GM19023 (cell line): ENCODE measurements at regions not wholly inside any gene's neighbourhood (a gene's known extent, or its start where the extent isn't known, plus 50 kb on each side); places are given as distances from the start of the nearest gene placed in this dataset.

Source experiments
- ATAC-seq: cut with Tn5 transposase; IDR thresholded peaks from one replicate; pipeline ENCODE4 v1.9.1; 2021; ENCODE audit warnings: mild to moderate bottlenecking, moderate library complexity; ENCODE audit not compliant: unreplicated experiment

- no peak for ATAC-seq
Observed at GRCh38 chr17:12522336-12522735, 143.4 kb upstream of the MYOCD start.

DNA sequence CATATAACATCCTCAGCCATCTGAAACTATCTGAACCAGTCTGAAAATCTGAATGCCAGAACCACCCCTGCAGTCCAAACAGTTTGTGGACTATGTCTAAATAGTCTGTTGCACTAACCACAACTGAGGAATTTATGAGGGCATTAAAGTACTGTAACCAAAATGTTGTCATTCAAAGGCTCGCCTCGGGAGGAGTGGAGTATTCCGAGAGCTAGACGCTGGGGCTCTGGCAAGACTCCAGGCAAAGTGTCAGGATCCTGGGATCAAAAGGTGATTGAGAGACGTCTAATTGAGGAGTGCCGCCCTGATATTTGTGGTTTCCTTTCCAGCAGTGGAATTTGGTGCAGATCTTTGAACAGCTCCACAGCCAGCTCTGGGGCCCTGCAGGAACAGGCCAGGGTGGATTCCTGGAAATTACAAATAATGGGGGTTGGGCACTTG lies 142.9 kb upstream of the MYOCD start:
- ATAC-seq = no peak

DNA sequence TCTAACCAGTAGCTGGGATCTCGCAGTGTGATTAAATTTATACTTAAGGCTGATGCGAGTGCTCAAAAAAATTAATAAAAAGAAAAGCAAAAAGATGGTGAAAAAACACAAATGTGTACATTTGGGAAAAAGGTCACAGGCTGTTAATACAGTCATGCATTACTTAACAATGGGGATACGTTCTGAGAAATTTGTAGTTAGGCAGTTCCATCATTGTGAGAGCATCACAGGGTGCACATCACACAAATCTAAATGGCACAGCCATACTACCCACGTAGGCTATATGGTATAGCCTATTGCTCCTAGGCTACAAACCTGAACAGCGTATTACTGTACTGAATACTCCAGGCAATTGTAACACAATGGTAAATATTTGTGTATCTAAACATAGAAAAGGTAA lies 142.4 kb upstream of the MYOCD start:
- no peak for ATAC-seq

DNA sequence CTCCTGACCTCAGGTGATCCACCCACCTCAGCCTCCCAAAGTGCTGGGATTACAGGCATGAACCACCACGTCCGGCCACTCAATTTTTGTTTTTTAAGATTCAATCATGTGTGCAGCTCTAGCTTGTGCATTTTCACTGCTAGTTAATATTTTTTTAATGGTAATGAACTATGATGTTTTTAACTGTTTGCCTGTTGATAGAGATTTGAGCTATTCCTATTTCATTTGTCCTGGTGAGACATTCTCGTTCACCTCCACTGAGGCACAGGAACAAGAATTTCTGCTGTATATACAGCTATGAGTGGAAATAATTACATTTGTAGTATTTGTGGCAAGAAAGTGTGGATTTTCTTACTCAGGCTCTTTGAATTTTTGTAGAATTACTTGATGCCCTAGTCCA lies 137.7 kb upstream of the MYOCD start:
- no peak for ATAC-seq

GRCh38 chr17:12530161-12530560 lies 135.5 kb upstream of the MYOCD start:
- ATAC-seq = no peak

- no peak for ATAC-seq
Observed at GRCh38 chr17:12536021-12536420, 129.7 kb upstream of the MYOCD start.

DNA sequence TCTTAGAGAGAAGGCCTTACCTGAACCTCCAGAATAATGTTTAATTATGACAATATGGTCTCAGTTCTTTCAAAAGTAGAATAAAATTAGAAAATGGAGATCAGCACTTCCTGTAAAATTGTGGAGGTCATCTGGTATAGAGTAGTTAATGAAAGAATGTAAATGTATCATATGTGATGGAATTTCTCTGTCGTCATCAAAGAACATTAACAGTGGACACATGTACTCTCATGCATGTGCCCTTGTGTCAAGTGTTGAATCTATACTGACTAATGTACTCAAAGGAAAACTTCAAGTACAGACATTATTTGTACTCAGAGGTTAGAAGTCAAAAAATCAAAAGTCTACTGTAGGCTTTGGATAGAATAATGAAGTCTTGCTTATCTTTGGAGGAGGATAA lies 129.2 kb upstream of the MYOCD start:
- ATAC-seq = no peak

DNA sequence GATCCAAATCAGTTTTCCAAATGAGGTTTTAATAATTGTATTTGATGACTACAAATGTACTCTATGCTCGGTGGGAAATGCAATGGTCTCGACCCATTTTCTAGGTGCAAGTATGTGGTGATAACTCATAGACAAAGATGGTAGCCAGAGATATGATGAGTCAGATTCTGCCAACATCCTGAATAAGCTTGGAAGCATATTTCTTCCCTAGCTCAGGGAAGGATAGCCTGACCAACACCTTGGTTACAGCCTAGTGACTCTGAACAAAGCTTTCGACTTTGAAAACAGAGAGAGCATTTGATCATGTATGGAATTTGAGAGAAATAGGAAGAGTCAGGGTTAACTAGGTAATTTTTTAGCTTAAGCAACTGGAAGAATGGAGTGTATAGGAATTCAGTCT lies 128.3 kb upstream of the MYOCD start:
- ATAC-seq = no peak

- no peak for ATAC-seq
Observed at GRCh38 chr17:12538003-12538402, 127.7 kb upstream of the MYOCD start.

DNA sequence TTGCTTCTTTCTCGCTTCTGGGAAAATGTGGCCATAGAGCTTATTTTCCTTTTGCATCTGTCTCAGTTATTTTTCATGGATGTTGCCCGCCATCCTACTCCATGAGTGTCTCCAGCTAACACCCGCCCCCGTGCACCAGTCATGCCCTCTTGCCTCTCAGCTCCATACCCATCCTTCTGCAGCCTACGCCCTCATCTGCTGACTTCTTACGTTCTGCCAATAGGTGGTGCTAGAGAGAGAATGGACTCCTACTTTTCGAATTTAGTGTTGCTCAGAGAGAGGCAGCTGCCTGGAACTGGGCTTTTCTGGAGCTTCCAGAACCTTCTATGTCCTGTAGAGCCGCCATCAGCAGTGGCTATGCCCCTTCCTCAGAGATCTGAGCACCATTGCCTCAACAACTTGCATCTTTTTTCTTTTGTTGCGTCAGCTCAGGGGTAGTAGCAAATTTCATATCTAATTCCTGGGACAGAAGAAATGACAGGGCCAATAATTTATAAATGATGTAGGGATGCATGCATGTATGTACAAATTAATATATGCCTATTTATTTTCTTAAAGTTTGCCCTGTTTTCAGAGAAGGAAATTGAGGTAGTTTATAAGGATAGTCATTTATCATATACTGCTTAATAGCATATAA lies 119.7 kb upstream of the MYOCD start:
- ATAC-seq = no peak

DNA sequence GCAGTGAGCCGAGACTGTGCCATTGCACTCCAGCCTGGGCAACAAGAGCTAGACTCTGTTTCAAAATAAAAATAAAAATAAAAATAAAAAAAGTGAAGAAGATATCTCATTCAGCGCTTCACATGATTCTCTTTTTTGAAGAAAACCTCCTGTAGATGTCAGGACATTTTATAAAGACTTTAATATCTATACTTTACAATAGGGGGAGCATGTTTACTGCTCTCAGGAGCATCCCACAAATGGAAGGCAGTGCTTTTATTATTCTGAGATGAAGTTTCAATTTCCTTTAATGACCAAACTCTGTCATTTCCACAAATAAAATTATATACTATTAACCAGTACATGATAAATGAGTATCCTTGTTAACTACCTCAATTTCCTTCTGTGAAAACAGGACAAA lies 118.7 kb upstream of the MYOCD start:
- no peak for ATAC-seq

GRCh38 chr17:12547831-12548230 lies 117.9 kb upstream of the MYOCD start:
- ATAC-seq = no peak

- ATAC-seq = no peak
Observed at GRCh38 chr17:12548558-12548957, 117.1 kb upstream of the MYOCD start.

DNA sequence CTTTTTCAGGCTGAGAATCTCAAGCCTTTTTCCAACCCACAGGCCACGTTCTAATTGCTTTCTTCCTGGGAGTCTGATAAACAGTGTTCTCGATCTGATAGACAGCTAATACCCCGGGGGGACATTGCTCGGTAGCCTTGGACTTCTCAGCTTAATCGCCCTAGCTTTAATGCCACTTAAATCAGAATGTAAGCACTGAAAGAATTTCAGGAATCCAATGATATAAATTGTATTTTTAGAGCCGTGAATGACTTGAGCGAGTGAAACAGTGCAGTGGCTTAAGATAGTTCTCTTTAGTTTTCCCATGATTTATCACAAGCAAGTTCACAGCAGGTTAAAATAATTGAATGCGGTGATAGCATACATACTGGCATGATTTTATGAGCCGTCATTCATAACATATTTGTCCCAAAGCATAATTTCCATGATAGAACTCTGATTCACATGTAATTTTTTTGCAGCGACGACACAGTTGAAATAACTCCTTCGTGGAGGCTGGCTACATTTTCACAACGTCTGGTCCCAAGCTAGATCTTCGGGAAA lies 116.1 kb upstream of the MYOCD start:
- ATAC-seq = no peak

GRCh38 chr17:12553625-12554024 lies 112.1 kb upstream of the MYOCD start:
- no peak for ATAC-seq

DNA sequence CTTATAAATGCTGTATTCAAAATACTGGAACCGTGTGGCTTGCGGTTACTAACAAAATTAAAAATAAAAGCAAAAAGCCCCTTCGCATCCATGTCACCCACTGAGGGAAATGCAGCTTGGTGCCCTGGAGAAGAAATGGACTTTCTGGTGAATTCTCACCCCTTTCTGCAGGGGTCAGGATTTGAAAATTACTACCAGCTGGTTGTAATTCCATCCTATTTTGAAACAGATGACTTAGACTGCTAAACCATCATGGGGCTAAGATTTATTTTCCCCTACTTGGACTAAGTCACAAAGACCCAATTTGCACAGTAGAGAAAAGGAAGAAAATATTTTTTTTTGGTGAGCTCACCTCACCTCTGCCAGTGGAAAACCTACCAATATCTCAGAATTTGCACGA lies 111.4 kb upstream of the MYOCD start:
- no peak for ATAC-seq

GRCh38 chr17:12566291-12566690 lies 99.4 kb upstream of the MYOCD start:
- no peak for ATAC-seq

DNA sequence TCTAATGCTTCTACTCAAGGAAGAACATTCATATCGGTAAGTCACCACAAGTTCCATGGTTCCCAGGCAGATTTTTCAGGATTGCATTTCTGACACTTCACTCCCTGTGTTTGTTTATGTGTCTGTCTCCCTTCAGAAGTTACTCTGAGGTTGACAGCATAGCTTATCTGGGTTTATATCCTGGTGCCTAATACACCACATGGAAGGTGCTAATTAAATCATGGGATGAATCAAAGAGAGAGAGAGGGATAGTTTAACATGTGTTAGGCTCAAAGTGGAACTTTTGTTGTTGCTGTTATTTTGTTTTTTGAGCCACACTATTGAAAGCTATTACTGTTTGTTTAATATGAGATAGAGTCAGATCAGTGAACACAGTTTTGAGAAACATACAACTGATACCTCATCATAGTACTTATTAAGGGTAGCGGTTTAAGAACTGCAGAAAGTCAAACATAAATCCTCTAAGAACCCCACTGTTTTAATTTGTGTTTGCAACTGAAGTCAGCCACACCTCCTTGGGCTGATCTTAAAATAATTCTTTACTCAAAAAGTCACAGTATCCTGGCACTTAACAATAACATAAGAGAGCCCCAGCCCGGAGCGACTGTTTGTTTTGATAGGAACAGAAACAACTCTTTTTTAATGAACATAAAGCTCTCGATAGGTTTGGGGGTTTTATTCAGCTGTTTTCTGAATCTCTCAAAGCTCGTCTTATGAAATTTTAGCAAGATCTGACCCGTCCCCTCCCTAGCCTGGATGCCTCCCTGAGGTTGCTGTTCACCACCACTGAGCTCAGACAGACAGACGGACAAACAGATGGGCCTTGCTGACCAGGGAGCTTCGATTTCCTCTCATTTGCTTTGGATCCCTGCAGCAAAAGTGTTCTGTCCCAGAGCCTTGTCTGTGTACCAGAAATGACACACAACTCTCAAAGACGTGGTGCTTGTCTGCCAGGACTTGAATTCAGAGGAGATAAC lies 98.3 kb upstream of the MYOCD start:
- no peak for ATAC-seq

DNA sequence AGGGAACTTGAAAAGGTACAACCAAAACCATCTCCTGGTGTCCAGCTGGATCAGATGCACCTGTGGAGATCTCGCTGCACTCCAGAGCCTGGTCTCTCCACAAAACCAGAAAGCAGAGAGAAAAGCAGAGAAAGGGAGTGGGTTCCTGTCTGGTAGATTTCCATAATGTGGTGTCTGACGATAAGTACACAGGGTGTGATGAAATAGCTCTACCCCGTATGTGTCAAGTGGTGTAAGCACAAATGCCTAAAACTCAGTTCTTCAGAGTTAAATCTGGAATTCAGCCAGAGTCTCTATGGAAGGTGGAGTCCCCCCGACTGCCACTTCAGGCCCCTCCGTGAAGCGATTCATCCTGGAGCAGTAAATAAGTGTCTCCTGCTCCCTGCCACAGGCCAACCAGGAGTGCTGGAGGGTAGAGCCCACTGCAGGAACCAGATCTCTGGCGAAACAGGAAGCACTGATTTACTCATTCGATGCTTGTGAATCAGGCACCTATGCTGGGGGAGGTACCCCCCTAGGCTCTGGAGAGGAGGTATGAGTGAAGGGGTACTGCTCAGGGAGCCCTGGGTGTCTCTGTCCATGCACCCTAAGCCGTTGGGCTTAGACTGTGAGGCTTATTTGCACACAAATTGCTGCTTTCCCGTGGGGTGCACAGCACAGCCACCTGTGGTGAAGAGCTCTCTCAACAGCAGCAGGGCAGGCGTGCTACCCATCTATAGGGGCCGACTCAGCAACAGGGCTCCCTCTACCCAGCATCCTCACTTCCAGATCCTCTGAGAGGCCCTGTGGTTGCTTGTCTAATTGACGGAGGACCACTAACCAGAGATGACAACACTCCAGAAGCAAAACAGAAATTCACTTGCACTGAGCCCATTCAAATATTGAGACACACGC lies 97.1 kb upstream of the MYOCD start:
- ATAC-seq = no peak

- no peak for ATAC-seq
Observed at GRCh38 chr17:12571606-12572005, 94.1 kb upstream of the MYOCD start.

DNA sequence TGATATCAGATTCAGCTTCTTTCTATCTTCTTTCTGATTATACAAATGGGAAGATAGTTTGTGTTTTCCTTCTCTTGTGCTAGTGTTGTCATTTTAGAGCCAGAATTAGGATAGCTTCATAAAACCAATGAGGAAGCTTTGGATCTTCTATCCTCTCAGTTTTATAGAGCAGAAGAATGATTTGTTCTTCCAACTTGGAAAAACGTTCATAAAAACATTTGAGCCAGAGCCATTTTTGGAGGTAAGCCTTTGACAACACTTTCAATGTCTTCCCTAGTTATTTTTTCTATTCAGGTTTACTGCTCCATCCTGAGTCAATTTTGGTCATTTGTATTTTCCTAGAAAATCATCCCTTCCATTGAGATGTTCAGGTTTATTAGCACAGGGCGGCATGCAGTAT lies 91.2 kb upstream of the MYOCD start:
- ATAC-seq = no peak
